Activated naive CD4-positive, alpha-beta T cell treated with anti-CD3 and anti-CD28 coated beads for 36 hours (primary cell): ENCODE measurements at regions not wholly inside any gene's neighbourhood (a gene's known extent, or its start where the extent isn't known, plus 50 kb on each side); places are given as distances from the start of the nearest gene placed in this dataset.

ENCODE experiments used
- CTCF ChIA-PET: fragments of 350-600 bp; sonication (Branson Sonifier 250); formaldehyde crosslinking; loops from one replicate; lab custom pipeline; 2021; ENCODE audit warnings: antibody characterized with exemption; lab: Charles Lee
- DNase-seq: peaks from one replicate; pipeline ENCODE4 v3.0.0-alpha.2; 2020
- H3K27ac Mint-ChIP-seq: one replicate; pipeline ENCODE4 v1.8.0; 2021; ENCODE audit warnings: mild to moderate bottlenecking, mixed read lengths
- H3K27me3 Mint-ChIP-seq: one replicate; pipeline ENCODE4 v1.8.0; 2021; ENCODE audit warnings: low read depth, mixed read lengths
- H3K36me3 Mint-ChIP-seq: one replicate; pipeline ENCODE4 v1.8.0; 2021; ENCODE audit warnings: low read depth, mixed read lengths
- H3K4me1 Mint-ChIP-seq: one replicate; pipeline ENCODE4 v1.8.0; 2021; ENCODE audit warnings: low read depth, mixed read lengths
- H3K4me3 Mint-ChIP-seq: one replicate; pipeline ENCODE4 v1.8.0; 2021; ENCODE audit warnings: mild to moderate bottlenecking, moderate library complexity, mixed read lengths
- H3K9me3 Mint-ChIP-seq: one replicate; pipeline ENCODE4 v1.8.0; 2021; ENCODE audit warnings: mixed read lengths
- intact Hi-C: fragments of 100-400 bp; cut with micrococcal nuclease; formaldehyde crosslinking; loops from one replicate; pipeline ENCODE4 v1.15.1; 2023

DNA sequence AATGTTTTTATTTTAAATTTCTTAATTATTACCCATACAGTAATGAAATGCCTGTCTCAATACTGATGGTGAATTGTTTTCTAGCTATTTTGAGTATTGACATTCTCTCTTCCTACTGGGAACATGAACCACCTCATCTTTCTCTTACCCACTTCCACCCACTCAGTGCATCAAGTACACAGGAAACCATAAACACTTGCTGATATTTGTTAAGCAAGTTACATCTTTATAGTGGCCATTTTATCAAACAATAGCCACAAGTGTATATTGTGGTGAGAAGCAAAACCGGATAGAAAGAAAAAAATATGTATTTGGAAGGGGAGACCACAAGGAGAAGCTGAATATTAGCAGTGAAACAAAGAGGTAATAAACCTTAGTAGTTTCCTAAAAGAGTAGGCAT is 368.1 kb upstream of the HNRNPA3 start:
- no peak for DNase-seq
- Mint-ChIP-seq H3K9me3 (no peaks in the 10 kb centered on the region), H3K27ac (no peak overlapping the region), H3K36me3 (no peaks in the 10 kb centered on the region), H3K27me3 (no peaks in the 10 kb centered on the region), H3K4me3 (no peak overlapping the region), H3K4me1 (no peaks in the 10 kb centered on the region)
- CTCF ChIA-PET: interaction anchor here (1.4 kb wide), 1 partner anchor 11 kb away, joined by 3 read pairs; no protein-coding TSS in a partner anchor
- intact Hi-C loops: no loop called here

DNA sequence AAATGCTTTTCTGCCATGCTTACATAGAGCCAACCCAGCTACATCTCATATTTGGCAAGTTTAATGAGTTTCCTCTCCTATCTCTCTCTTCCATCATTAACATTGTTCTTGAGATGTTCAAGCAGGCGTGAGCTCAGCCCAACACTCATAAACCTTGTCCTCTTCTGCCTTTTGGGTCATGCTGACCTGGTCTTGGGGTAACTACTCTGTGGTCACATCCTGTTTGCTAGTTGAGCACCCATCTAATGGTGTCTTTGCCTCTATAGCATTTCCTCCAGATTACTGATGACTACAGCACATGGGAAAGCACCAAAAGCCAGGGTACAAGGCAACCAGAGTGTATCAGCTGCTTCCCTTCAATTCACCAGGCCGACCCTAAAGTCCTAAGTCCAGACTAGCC is 366.9 kb upstream of the HNRNPA3 start:
- CTCF ChIA-PET: no interaction called here

DNA sequence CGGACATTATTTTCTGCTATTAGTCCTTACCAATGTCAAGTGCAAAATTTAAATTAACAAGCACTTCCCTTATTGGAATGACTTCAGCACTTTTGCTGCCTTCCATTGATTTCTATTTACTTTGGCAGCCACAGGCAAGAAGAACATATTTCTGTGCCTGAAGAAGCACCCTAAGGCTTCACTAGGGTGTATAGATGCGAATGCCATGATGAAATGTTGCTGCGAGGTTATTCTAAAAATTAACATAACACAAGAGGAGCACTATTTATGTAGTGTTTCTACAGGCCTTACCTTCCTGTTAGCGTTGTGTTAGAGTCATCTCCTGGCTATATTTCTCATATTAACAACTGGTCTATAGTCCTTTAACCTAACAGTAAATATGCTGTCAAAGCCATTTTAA is 365.0 kb upstream of the HNRNPA3 start:
- DNase-seq: no peak
- no peaks in the 10 kb centered on the region for H3K27me3 Mint-ChIP-seq
- H3K4me1 Mint-ChIP-seq: peaks cover 4% of the 10 kb centered on the region
- no peak overlapping the region for H3K4me3 Mint-ChIP-seq
- H3K27ac Mint-ChIP-seq: no peak overlapping the region
- intact Hi-C loops: no loop called here
- CTCF ChIA-PET: no interaction called here
- H3K9me3 Mint-ChIP-seq: no peaks in the 10 kb centered on the region
- H3K36me3 Mint-ChIP-seq: no peaks in the 10 kb centered on the region

More for the DNA sequence above, 366.9 kb upstream of the HNRNPA3 start:
- Mint-ChIP-seq H3K27me3 (no peaks in the 10 kb centered on the region), H3K36me3 (no peaks in the 10 kb centered on the region), H3K4me3 (no peak overlapping the region), H3K4me1 (no peaks in the 10 kb centered on the region), H3K27ac (no peak overlapping the region), H3K9me3 (no peaks in the 10 kb centered on the region)
- no peak for DNase-seq
- intact Hi-C loops: no loop called here

DNA sequence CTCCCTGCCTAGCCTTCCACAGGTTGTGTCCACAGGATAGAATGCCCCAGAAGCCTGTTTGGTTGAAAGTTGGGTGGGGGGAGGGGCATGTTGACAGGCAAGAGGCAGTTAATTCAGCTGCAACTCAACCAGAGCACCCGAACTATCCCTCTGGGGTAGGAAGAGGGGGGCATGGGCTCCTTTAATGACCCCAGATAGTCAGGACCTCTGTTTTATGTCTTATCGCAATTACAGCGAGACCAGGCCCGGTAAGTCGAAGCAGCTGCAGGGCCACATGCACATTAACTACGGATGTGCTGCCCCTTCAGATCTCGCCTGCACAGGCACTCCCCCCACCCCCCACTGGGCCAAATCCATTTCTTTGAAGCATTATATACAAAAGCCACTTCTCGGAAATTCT is 363.8 kb upstream of the HNRNPA3 start:
- CTCF ChIA-PET: no interaction called here
- Mint-ChIP-seq H3K27me3 (no peaks in the 10 kb centered on the region), H3K4me3 (no peak overlapping the region), H3K27ac (no peak overlapping the region), H3K9me3 (no peaks in the 10 kb centered on the region), H3K4me1 (peaks cover 7% of the 10 kb centered on the region), H3K36me3 (no peaks in the 10 kb centered on the region)
- no peak for DNase-seq
- intact Hi-C loops: no loop called here

DNA sequence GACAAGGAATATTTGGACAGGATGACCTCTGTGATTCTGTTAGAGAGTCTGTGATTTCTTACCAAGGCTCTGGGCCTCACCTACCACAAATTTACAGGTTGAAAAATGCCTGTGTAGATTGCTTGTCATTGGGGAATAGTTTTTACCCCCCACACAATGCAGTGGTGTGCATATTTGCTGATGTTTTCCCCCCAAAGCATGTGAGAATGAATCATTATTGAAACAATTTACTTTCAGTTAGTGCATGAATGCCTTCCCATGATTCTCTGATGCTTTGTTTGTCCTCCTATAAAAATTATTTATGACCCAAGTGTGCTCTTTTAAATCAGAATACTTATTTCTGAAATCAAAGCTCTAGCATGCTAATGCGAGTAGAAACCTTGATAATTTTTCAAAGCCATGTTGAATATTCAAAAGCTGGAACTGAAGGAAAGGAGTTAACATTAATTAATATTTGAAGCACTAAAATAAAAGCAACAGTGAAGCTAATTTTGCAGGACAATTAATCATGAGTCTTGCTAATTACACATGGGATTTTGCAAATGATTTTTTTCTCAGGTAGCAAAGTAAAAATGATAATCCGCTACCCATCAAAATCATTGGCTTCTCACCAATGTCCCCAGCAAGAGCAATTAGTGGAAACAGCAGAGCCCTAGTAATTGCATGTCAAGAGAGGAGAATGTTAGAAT is 361.2 kb upstream of the HNRNPA3 start:
- Mint-ChIP-seq H3K9me3 (no peaks in the 10 kb centered on the region), H3K4me3 (no peak overlapping the region), H3K4me1 (peaks cover 21% of the 10 kb centered on the region), H3K27ac (no peak overlapping the region), H3K36me3 (no peaks in the 10 kb centered on the region), H3K27me3 (no peaks in the 10 kb centered on the region)
- CTCF ChIA-PET: interaction anchor here (0.9 kb wide), 1 partner anchor 296 kb away, joined by 3 read pairs; no protein-coding TSS in a partner anchor
- DNase-seq: no peak
- intact Hi-C loops: no loop called here

DNA sequence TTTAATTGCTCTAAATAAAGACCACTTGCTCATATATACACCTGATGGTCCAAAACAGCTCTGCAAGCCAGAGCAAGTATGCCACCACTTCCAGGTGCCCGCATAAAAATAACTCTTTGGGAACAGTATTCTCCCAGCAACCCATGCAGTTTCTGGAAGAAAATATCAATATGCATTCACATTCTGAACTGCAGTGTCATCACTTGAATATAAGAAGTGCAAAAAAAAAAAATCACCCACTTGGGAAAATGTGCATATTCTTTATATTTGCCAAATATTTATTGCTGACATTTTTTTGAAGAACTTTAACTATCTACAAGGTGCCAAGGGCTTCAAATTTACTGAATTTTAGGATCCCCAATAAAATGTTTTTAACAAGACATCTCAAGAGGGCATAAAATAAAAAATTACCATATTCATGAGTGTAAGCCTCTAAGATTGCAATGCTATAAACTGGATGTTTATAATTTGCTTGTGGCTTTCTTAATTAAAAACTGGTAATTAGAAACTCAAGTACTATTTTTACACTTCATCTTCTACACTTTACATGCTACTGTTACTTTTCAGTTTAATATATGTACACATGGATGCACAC is 360.6 kb upstream of the HNRNPA3 start:
- CTCF ChIA-PET: interaction anchor here (1.2 kb wide), 1 partner anchor 38 kb away, joined by 3 read pairs; no protein-coding TSS in a partner anchor
- no peaks in the 10 kb centered on the region for H3K27me3 Mint-ChIP-seq
- H3K36me3 Mint-ChIP-seq: no peaks in the 10 kb centered on the region
- DNase-seq: no peak
- no peaks in the 10 kb centered on the region for H3K9me3 Mint-ChIP-seq
- H3K27ac Mint-ChIP-seq: no peak overlapping the region
- H3K4me1 Mint-ChIP-seq: peaks cover 26% of the 10 kb centered on the region
- intact Hi-C loops: loop anchor here (1.0 to 2.0 kb wide), 2 partner anchors 26 to 35 kb away; no protein-coding TSS in a partner anchor
- H3K4me3 Mint-ChIP-seq: no peak overlapping the region

DNA sequence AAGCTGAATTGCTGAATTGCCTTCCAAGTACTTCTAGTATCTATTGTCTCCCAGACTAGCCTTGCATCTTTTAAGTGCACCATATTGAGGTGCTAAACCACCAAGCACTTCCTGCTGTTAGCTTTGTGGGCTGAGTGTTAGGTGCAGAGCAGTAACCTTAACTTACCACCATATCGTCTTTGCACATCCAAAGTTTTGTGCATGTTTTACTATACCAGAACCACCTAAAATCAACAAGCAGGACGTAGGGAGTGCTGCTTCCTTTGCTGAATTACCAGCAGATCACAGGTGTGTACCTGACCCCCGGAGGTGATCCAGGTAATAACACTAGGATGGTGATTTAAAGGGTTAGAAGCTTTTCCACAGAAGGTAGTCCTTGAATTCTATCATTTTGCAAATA is 359.9 kb upstream of the HNRNPA3 start:
- Mint-ChIP-seq H3K27ac (no peak overlapping the region), H3K36me3 (no peaks in the 10 kb centered on the region), H3K27me3 (no peaks in the 10 kb centered on the region), H3K4me1 (peaks cover 29% of the 10 kb centered on the region), H3K4me3 (no peak overlapping the region), H3K9me3 (no peaks in the 10 kb centered on the region)
- CTCF ChIA-PET: interaction anchor here (1.2 kb wide), 1 partner anchor 38 kb away, joined by 3 read pairs; no protein-coding TSS in a partner anchor
- intact Hi-C loops: loop anchor here (1.0 to 2.0 kb wide), 2 partner anchors 26 to 36 kb away; no protein-coding TSS in a partner anchor
- peak; percentile 28 for DNase-seq

DNA sequence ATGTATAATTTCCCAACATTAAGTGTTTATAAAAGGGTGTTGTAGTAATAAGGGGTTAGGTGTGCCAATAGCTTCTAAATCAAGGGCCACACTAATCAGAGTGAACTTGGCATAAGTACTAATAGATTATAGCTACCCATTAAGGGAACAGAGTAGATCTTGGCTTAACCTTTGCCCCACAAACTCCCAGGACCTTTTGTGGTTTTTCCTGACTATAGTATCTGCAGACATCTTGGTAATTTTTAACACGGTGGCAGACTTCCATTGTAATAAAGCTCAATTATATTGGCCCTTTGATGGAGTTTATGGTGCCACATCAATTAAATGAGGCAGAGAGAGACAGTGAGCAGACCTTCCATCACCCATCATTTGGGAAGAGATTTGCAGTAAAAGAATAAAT is 358.5 kb upstream of the HNRNPA3 start:
- Mint-ChIP-seq H3K27ac (no peak overlapping the region), H3K9me3 (no peaks in the 10 kb centered on the region), H3K36me3 (no peaks in the 10 kb centered on the region), H3K4me1 (peaks cover 29% of the 10 kb centered on the region), H3K27me3 (no peaks in the 10 kb centered on the region), H3K4me3 (no peak overlapping the region)
- DNase-seq: no peak
- intact Hi-C loops: no loop called here
- CTCF ChIA-PET: no interaction called here

DNA sequence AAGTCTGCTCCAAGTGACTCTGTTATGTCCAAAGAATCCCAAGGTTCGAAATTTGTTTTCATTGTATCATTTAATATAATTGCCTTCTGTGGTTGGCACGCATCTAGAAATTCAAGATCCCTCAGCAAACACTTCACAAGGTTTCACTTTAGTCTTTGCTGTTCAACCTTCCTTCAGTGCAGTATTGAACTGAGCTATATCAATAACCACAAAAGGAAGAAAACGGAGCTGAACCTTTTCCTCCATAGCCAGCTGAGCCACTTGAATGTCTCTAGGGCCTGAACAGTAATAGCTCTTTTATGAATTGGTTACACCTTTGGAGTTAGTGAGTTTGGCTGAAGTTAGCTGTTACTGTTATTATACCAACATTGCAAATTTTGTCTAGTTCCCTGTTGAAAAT is 357.7 kb upstream of the HNRNPA3 start:
- no peak overlapping the region for H3K27ac Mint-ChIP-seq
- peaks cover 29% of the 10 kb centered on the region for H3K4me1 Mint-ChIP-seq
- no peaks in the 10 kb centered on the region for H3K9me3 Mint-ChIP-seq
- H3K36me3 Mint-ChIP-seq: no peaks in the 10 kb centered on the region
- no peaks in the 10 kb centered on the region for H3K27me3 Mint-ChIP-seq
- intact Hi-C loops: no loop called here
- no peak for DNase-seq
- CTCF ChIA-PET: interaction anchor here (0.8 to 1.1 kb wide), 3 partner anchors 10 to 294 kb away, joined by 3 read pairs; no protein-coding TSS in a partner anchor
- no peak overlapping the region for H3K4me3 Mint-ChIP-seq

DNA sequence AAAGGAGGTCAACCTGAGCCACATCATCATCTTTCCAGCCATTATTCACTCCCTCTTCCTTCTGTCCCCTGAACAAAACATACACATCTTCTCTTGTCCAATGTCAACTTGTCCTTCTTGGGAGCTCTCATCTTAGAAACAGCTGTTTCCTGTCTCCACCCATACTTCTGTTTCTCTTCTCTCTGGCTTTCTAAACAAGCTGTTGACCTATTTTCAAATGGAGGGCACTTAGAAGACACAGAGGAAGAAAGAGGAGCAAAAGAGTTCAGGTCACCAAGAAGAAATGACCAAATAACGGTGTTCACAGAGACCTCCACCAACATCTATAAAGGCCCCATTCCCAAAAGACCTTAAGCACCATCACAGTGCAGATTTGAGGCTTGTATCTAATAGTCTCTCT is 355.9 kb upstream of the HNRNPA3 start:
- DNase-seq: no peak
- peaks cover 29% of the 10 kb centered on the region for H3K4me1 Mint-ChIP-seq
- H3K27me3 Mint-ChIP-seq: no peaks in the 10 kb centered on the region
- CTCF ChIA-PET: interaction anchor here (0.7 kb wide), 1 partner anchor 219 kb away, joined by 3 read pairs; no protein-coding TSS in a partner anchor
- intact Hi-C loops: no loop called here
- H3K9me3 Mint-ChIP-seq: no peaks in the 10 kb centered on the region
- H3K4me3 Mint-ChIP-seq: no peak overlapping the region
- no peaks in the 10 kb centered on the region for H3K36me3 Mint-ChIP-seq
- H3K27ac Mint-ChIP-seq: no peak overlapping the region

DNA sequence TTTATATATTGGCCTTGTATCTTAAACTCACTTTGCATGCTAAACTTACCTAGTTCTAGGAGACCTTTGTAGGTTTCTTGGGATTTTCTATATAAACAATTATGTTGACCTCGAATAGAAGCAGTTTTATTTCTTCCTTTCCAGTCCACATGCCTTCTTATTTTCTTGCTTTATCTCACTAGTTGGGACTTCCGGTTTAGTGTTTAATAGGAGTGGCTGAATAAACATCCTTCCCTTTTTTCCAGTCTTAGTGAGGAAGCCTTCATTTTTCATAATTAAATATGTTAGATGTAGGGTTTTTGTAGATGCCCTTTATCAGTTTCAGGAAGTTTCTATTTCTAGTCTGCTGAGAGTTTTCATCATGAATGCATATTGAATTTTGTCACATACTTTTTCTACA is 347.3 kb upstream of the HNRNPA3 start:
- Mint-ChIP-seq H3K36me3 (no peaks in the 10 kb centered on the region), H3K9me3 (no peaks in the 10 kb centered on the region), H3K4me1 (no peaks in the 10 kb centered on the region), H3K27me3 (no peaks in the 10 kb centered on the region), H3K27ac (no peak overlapping the region), H3K4me3 (no peak overlapping the region)
- CTCF ChIA-PET: no interaction called here
- intact Hi-C loops: no loop called here
- DNase-seq: no peak

DNA sequence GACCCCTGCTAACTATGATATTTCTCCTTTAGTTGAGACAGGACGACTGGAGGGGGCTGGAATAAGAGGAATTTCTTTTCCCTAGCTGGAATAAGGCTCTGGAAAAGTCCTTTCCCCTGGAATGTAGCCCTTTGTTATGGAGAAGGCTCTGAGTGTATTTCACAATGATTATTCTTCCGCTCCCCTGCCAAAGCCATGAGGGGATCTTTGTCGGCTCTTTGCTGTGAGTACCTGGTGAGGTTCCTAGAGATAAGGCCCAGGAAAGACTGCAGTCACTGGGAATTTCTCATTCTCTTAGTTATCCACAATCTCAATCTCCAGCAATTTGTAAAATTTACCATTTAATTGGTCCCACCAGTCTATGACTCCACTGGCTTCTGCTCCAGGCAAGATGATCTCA is 340.2 kb upstream of the HNRNPA3 start:
- CTCF ChIA-PET: interaction anchor here (1.1 kb wide), 1 partner anchor 17 kb away, joined by 3 read pairs; no protein-coding TSS in a partner anchor
- intact Hi-C loops: no loop called here
- Mint-ChIP-seq H3K4me1 (no peaks in the 10 kb centered on the region), H3K36me3 (peaks cover 2% of the 10 kb centered on the region), H3K4me3 (no peak overlapping the region), H3K27me3 (peaks cover 2% of the 10 kb centered on the region), H3K27ac (no peak overlapping the region), H3K9me3 (peaks cover 16% of the 10 kb centered on the region)
- no peak for DNase-seq

DNA sequence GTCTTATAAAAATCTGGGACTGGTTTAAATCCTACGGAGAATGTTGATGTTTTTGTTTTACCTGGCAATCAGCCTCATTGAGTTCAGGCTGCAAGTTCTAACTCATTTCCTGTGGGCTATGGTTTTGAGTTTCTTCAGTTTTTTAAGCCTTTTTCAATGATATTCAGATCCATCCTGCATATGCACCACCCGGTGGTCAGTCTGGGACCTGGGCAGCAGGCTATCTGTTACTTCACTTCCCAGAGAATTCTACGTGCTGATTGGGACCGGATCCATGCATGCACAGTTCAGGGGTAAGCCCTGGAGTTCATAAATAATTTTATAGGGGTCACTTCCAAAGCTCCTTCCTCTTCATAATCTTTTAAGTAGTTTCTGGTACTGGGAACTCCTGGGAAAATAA is 339.2 kb upstream of the HNRNPA3 start:
- peaks cover 2% of the 10 kb centered on the region for H3K27me3 Mint-ChIP-seq
- no peak overlapping the region for H3K4me3 Mint-ChIP-seq
- H3K4me1 Mint-ChIP-seq: no peaks in the 10 kb centered on the region
- intact Hi-C loops: no loop called here
- H3K27ac Mint-ChIP-seq: no peak overlapping the region
- H3K36me3 Mint-ChIP-seq: peaks cover 2% of the 10 kb centered on the region
- peaks cover 16% of the 10 kb centered on the region for H3K9me3 Mint-ChIP-seq
- DNase-seq: no peak
- CTCF ChIA-PET: no interaction called here
